Naive thymus-derived CD4-positive, alpha-beta T cell (primary cell): ENCODE measurements at regions not wholly inside any gene's neighbourhood (a gene's known extent, or its start where the extent isn't known, plus 50 kb on each side); places are given as distances from the start of the nearest gene placed in this dataset.

Experiments
- ATAC-seq: fragments of 150-1000 bp; cut with Tn5 transposase; 2 replicates; pipeline ENCODE4 v1.10.0; 2021; ENCODE audit warnings: mild to moderate bottlenecking, moderate library complexity
- CTCF ChIA-PET: fragments of 350-600 bp; sonication (Branson Sonifier 250); formaldehyde crosslinking; loops from one replicate; lab custom pipeline; 2021; ENCODE audit warnings: antibody characterized with exemption; lab: Charles Lee
- POLR2A ChIA-PET: fragments of 350-600 bp; sonication (Branson Sonifier 250); formaldehyde crosslinking; loops from one replicate; lab custom pipeline; 2021; ENCODE audit warnings: antibody characterized with exemption, inconsistent platforms; lab: Charles Lee
- DNase-seq, 9 donors: peaks; one replicate each; pipeline versions ENCODE4 v3.0.0 to v3.0.0-alpha.2; 2020 to 2022; ENCODE audit warnings: mixed read lengths in 1 of 9
- H3K27ac ChIP-seq: one replicate; pipeline ENCODE4 v1.7.0; 2013; ENCODE audit warnings: mild to moderate bottlenecking, low read depth, low read length, moderate library complexity
- H3K27me3 ChIP-seq, 2 donors: one replicate each; pipeline ENCODE4 v1.7.0; 2013; ENCODE audit warnings: low read length in 2 of 2, mild to moderate bottlenecking in 2 of 2, moderate library complexity in 2 of 2; ENCODE audit not compliant: control insufficient read depth in 2 of 2, insufficient read depth in 2 of 2
- H3K36me3 ChIP-seq, 3 experiments: 1 replicate in 2 of 3; 2 replicates in 1 of 3; pipeline ENCODE4 v1.7.0; 2013; ENCODE audit warnings: low read length in 3 of 3, mild to moderate bottlenecking in 3 of 3, moderate library complexity in 1 of 3; ENCODE audit not compliant: insufficient read depth in 3 of 3, control insufficient read depth in 2 of 3
- H3K4me1 ChIP-seq, 2 donors: one replicate each; pipeline ENCODE4 v1.7.0; 2013; ENCODE audit warnings: low read length in 2 of 2, mild to moderate bottlenecking in 2 of 2, moderate library complexity in 1 of 2; ENCODE audit not compliant: control insufficient read depth in 2 of 2, insufficient read depth in 2 of 2
- H3K4me3 ChIP-seq: 2 replicates; pipeline ENCODE4 v1.7.0; 2013; ENCODE audit warnings: mild to moderate bottlenecking, low read length
- H3K9me3 ChIP-seq, 3 experiments: 1 replicate in 2 of 3; 2 replicates in 1 of 3; pipeline ENCODE4 v1.7.0; 2013; ENCODE audit warnings: low read length in 3 of 3; ENCODE audit not compliant: control insufficient read depth in 2 of 3
- H3K27ac Mint-ChIP-seq, 9 donors: one replicate each; pipeline ENCODE4 v1.8.0; 2020 to 2022; ENCODE audit warnings: mixed read lengths in 9 of 9, mild to moderate bottlenecking in 8 of 9, moderate library complexity in 5 of 9, inconsistent platforms in 2 of 9
- H3K27me3 Mint-ChIP-seq, 5 donors: one replicate each; pipeline ENCODE4 v1.8.0; 2021 to 2022; ENCODE audit warnings: mixed read lengths in 5 of 5, mild to moderate bottlenecking in 1 of 5
- H3K36me3 Mint-ChIP-seq, 5 donors: one replicate each; pipeline ENCODE4 v1.8.0; 2020 to 2022; ENCODE audit warnings: mixed read lengths in 5 of 5, mild to moderate bottlenecking in 3 of 5, inconsistent platforms in 1 of 5
- H3K4me1 Mint-ChIP-seq, 7 donors: one replicate each; pipeline ENCODE4 v1.8.0; 2020 to 2022; ENCODE audit warnings: mixed read lengths in 7 of 7, mild to moderate bottlenecking in 3 of 7, inconsistent platforms in 1 of 7
- H3K4me3 Mint-ChIP-seq, 10 donors: one replicate each; pipeline ENCODE4 v1.8.0; 2020 to 2022; ENCODE audit warnings: mild to moderate bottlenecking in 10 of 10, mixed read lengths in 10 of 10, moderate library complexity in 6 of 10, inconsistent platforms in 2 of 10
- H3K9me3 Mint-ChIP-seq, 11 donors: one replicate each; pipeline ENCODE4 v1.8.0; 2020 to 2022; ENCODE audit warnings: mixed read lengths in 11 of 11, mild to moderate bottlenecking in 4 of 11, inconsistent platforms in 1 of 11, moderate library complexity in 1 of 11
- intact Hi-C, 2 donors: fragments of 100-400 bp; cut with micrococcal nuclease; formaldehyde crosslinking; loops; one replicate each; pipeline ENCODE4 v1.15.1; 2023

- Histone ChIP-seq H3K27ac (no peak overlapping the region), H3K4me3 (no peak overlapping the region), H3K27me3 (no peaks in the 10 kb centered on the region), H3K36me3 (no peaks in the 10 kb centered on the region), H3K9me3 (no peaks in the 10 kb centered on the region), H3K4me1 (peaks cover 42 to 49% of the 10 kb centered on the region in 2 donors)
- no peak for DNase-seq
- peak overlapping the region; percentile 41 to 100 (median 92) for H3K27ac Mint-ChIP-seq
- intact Hi-C loops: loop anchor here in 1 of 2 donors (2.0 kb wide), 1 partner anchor 311 kb away; no protein-coding TSS in a partner anchor
- POLR2A ChIA-PET: interaction anchor here (0.8 to 12.4 kb wide), 8 partner anchors 12 to 213 kb away, joined by 3 to 270 read pairs (median 8); partner anchors contain the start of gene ARL4C
- peak overlapping the region in 1 of 10 donors; percentile 25 for H3K4me3 Mint-ChIP-seq
- CTCF ChIA-PET: interaction anchor here (1.3 to 3.6 kb wide), 5 partner anchors 151 to 210 kb away, joined by 4 to 17 read pairs (median 10); no protein-coding TSS in a partner anchor
- peaks cover 0 to 29% (median 0%) of the 10 kb centered on the region in 5 donors for H3K36me3 Mint-ChIP-seq
- ATAC-seq: no peak
- peaks cover 0 to 6% (median 0%) of the 10 kb centered on the region in 11 donors for H3K9me3 Mint-ChIP-seq
- no peaks in the 10 kb centered on the region for H3K27me3 Mint-ChIP-seq
- peaks cover 37 to 78% (median 57%) of the 10 kb centered on the region in 7 donors for H3K4me1 Mint-ChIP-seq
Measured at GRCh38 chr2:234287650-234288049, 209.2 kb downstream of the ARL4C start.

GRCh38 chr2:234286956-234287355, 209.9 kb downstream of the ARL4C start:
- intact Hi-C loops: no loop called here
- H3K4me3 Mint-ChIP-seq: no peak overlapping the region

GRCh38 chr2:234286118-234286598, 210.7 kb downstream of the ARL4C start:
- no peaks in the 10 kb centered on the region for H3K27me3 Mint-ChIP-seq
- Histone ChIP-seq H3K27me3 (no peaks in the 10 kb centered on the region), H3K9me3 (no peaks in the 10 kb centered on the region), H3K27ac (no peak overlapping the region), H3K36me3 (no peaks in the 10 kb centered on the region), H3K4me1 (peaks cover 28 to 40% of the 10 kb centered on the region in 2 donors), H3K4me3 (no peak overlapping the region)
- peak overlapping the region in 5 of 9 donors; percentile 4 to 95 (median 31) for H3K27ac Mint-ChIP-seq
- H3K4me1 Mint-ChIP-seq: peaks cover 25 to 72% (median 48%) of the 10 kb centered on the region in 7 donors
- ChIA-PET CTCF (interaction anchor here (0.7 to 1.4 kb wide), 7 partner anchors 13 to 310 kb away, joined by 3 to 6 read pairs (median 3); no protein-coding TSS in a partner anchor), POLR2A (interaction anchor here (1.2 to 12.4 kb wide), 3 partner anchors 165 to 212 kb away, joined by 3 to 270 read pairs (median 9); partner anchors contain the start of gene ARL4C)
- H3K4me3 Mint-ChIP-seq: no peak overlapping the region
- no peak for ATAC-seq
- peaks cover 0 to 40% (median 0%) of the 10 kb centered on the region in 5 donors for H3K36me3 Mint-ChIP-seq
- intact Hi-C loops: no loop called here
- DNase-seq: no peak
- H3K9me3 Mint-ChIP-seq: peaks cover 0 to 10% (median 0%) of the 10 kb centered on the region in 11 donors

More at GRCh38 chr2:234286956-234287355, 209.9 kb downstream of the ARL4C start:
- ATAC-seq (no peak), DNase-seq (no peak)
- Mint-ChIP-seq H3K27ac (peak overlapping the region in 5 of 9 donors; percentile 4 to 95 (median 36)), H3K27me3 (no peaks in the 10 kb centered on the region), H3K9me3 (peaks cover 0 to 10% (median 0%) of the 10 kb centered on the region in 11 donors), H3K4me1 (peaks cover 31 to 75% (median 53%) of the 10 kb centered on the region in 7 donors), H3K36me3 (peaks cover 0 to 35% (median 0%) of the 10 kb centered on the region in 5 donors)
- Histone ChIP-seq H3K27me3 (no peaks in the 10 kb centered on the region), H3K27ac (no peak overlapping the region), H3K4me3 (no peak overlapping the region), H3K4me1 (peaks cover 36 to 45% of the 10 kb centered on the region in 2 donors), H3K36me3 (no peaks in the 10 kb centered on the region), H3K9me3 (no peaks in the 10 kb centered on the region)
- CTCF ChIA-PET: interaction anchor here (1.1 to 1.4 kb wide), 3 partner anchors 136 to 211 kb away, joined by 4 to 5 read pairs (median 4); no protein-coding TSS in a partner anchor
- POLR2A ChIA-PET: interaction anchor here (0.5 to 12.4 kb wide), 3 partner anchors 133 to 165 kb away, joined by 4 to 270 read pairs (median 133); no protein-coding TSS in a partner anchor

GRCh38 chr2:234285541-234285940, 211.3 kb downstream of the ARL4C start:
- ChIA-PET POLR2A (interaction anchor here (1.2 to 12.4 kb wide), 3 partner anchors 166 to 212 kb away, joined by 3 to 270 read pairs (median 9); partner anchors contain the start of gene ARL4C), CTCF (interaction anchor here (0.7 to 1.4 kb wide), 7 partner anchors 14 to 310 kb away, joined by 3 to 6 read pairs (median 3); no protein-coding TSS in a partner anchor)
- no peaks in the 10 kb centered on the region for H3K27me3 Mint-ChIP-seq
- Histone ChIP-seq H3K9me3 (no peaks in the 10 kb centered on the region), H3K4me3 (no peak overlapping the region), H3K4me1 (peaks cover 22 to 34% of the 10 kb centered on the region in 2 donors), H3K36me3 (no peaks in the 10 kb centered on the region), H3K27ac (no peak overlapping the region), H3K27me3 (no peaks in the 10 kb centered on the region)
- H3K4me1 Mint-ChIP-seq: peaks cover 19 to 72% (median 48%) of the 10 kb centered on the region in 7 donors
- no peak for ATAC-seq
- intact Hi-C loops: no loop called here
- no peak overlapping the region for H3K4me3 Mint-ChIP-seq
- peaks cover 0 to 16% (median 0%) of the 10 kb centered on the region in 11 donors for H3K9me3 Mint-ChIP-seq
- H3K36me3 Mint-ChIP-seq: peaks cover 0 to 42% (median 0%) of the 10 kb centered on the region in 5 donors
- DNase-seq: no peak
- no peak overlapping the region for H3K27ac Mint-ChIP-seq

- peaks cover 0 to 29% (median 0%) of the 10 kb centered on the region in 11 donors for H3K9me3 Mint-ChIP-seq
- Histone ChIP-seq H3K4me3 (no peak overlapping the region), H3K27ac (no peak overlapping the region), H3K36me3 (no peaks in the 10 kb centered on the region), H3K9me3 (no peaks in the 10 kb centered on the region), H3K4me1 (peaks cover 16 to 34% of the 10 kb centered on the region in 2 donors), H3K27me3 (no peaks in the 10 kb centered on the region)
- ChIA-PET POLR2A (interaction anchor here (0.8 to 2.6 kb wide), 6 partner anchors 10 to 182 kb away, joined by 3 to 11 read pairs (median 8); no protein-coding TSS in a partner anchor), CTCF (interaction anchor here (1.7 to 2.6 kb wide), 2 partner anchors 10 to 11 kb away, joined by 4 to 18 read pairs; no protein-coding TSS in a partner anchor)
- DNase-seq (no peak), ATAC-seq (no peak)
- no peaks in the 10 kb centered on the region for H3K27me3 Mint-ChIP-seq
- H3K36me3 Mint-ChIP-seq: peaks cover 0 to 55% (median 0%) of the 10 kb centered on the region in 5 donors
- peaks cover 18 to 67% (median 50%) of the 10 kb centered on the region in 7 donors for H3K4me1 Mint-ChIP-seq
- intact Hi-C loops: loop anchor here in 1 of 2 donors (1.0 to 5.0 kb wide), 2 partner anchors 13 to 302 kb away; no protein-coding TSS in a partner anchor
- peak overlapping the region in 6 of 9 donors; percentile 43 to 90 (median 78) for H3K27ac Mint-ChIP-seq
- peak overlapping the region in 4 of 10 donors; percentile 33 to 64 (median 56) for H3K4me3 Mint-ChIP-seq
Measured at GRCh38 chr2:234279637-234280036, 217.2 kb downstream of the ARL4C start.

GRCh38 chr2:234278556-234279255, 218.2 kb downstream of the ARL4C start:
- intact Hi-C loops: loop anchor here in 1 of 2 donors (1.0 to 5.0 kb wide), 2 partner anchors 14 to 301 kb away; no protein-coding TSS in a partner anchor
- no peak overlapping the region for H3K27ac ChIP-seq
- no peaks in the 10 kb centered on the region for H3K9me3 ChIP-seq
- CTCF ChIA-PET: no interaction called here
- peak overlapping the region in 9 of 10 donors; percentile 0 to 64 (median 52) for H3K4me3 Mint-ChIP-seq
- DNase-seq (peak in 7 of 9 donors; percentile 28 to 77 (median 69)), ATAC-seq (peak; percentile 81)
- H3K27me3 ChIP-seq: no peaks in the 10 kb centered on the region
- POLR2A ChIA-PET: interaction anchor here (1.3 kb wide), 1 partner anchor 20 kb away, joined by 3 read pairs; no protein-coding TSS in a partner anchor
- H3K4me1 Mint-ChIP-seq: peaks cover 27 to 75% (median 59%) of the 10 kb centered on the region in 7 donors
- H3K36me3 ChIP-seq: no peaks in the 10 kb centered on the region
- peaks cover 16 to 42% of the 10 kb centered on the region in 2 donors for H3K4me1 ChIP-seq
- peaks cover 0 to 31% (median 0%) of the 10 kb centered on the region in 11 donors for H3K9me3 Mint-ChIP-seq
- no peak overlapping the region for H3K4me3 ChIP-seq
- H3K27me3 Mint-ChIP-seq: no peaks in the 10 kb centered on the region
- H3K36me3 Mint-ChIP-seq: peaks cover 0 to 58% (median 0%) of the 10 kb centered on the region in 5 donors
- H3K27ac Mint-ChIP-seq: peak overlapping the region; percentile 38 to 90 (median 77)
